Cardiac septum (tissue), 1 donor: ENCODE measurements at regions not wholly inside any gene's neighbourhood (a gene's known extent, or its start where the extent isn't known, plus 50 kb on each side); places are given as distances from the start of the nearest gene placed in this dataset.
A peak's percentile ranks its signal among the peaks of the same experiment; 100 is the strongest.
"Not testable (repeated sequence)": the region's sequence is repeated elsewhere in the genome, so short reads cannot be mapped to it uniquely, and the experiment has no call there.

ENCODE experiments used
- DNase-seq: peaks from one replicate; pipeline ENCODE4 v3.0.0-alpha.2; 2020; ENCODE audit warnings: low spot score
- intact Hi-C: fragments of 100-400 bp; cut with DNase I; formaldehyde crosslinking; loops from one replicate; pipeline ENCODE4 v1.14.0; 2022
- donor health status: DM: no; HTN: no; CAD: no.

GRCh38 chr20:57780906-57781305 is 71.1 kb upstream of the PMEPA1 start:
- no peak for DNase-seq
- intact Hi-C loops: no loop called here

- no peak for DNase-seq
- intact Hi-C loops: no loop called here
These were observed 70.6 kb upstream of the PMEPA1 start for GRCh38 chr20:57780398-57780797.

DNA sequence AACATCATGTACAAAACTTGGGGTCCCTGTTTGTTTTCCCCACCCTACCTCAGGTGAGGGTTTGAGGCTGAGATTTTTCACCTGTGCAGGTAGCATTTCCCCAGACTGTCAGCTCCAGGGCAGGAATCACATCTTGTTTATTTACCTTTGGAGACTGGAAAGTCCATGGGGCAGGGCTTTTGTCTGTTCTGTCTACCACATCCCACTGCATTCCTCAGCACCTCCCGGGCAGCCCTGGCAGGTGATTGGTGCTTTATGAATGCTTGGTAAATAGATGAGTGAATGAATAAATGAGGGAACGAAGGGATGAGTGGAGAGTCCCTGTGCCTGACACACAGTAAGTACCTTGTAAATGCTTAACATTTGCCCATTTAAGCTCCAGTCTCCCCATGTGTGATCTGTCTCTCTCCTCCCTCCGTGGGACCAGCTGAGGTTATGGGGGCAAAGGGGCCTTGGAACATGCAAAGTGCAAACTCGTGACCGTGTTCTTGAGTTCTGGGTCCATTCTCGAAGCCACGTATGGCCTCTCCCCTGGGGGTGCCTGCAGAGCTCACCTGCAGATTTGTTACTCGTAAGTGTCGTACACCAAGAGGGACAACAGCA is 69.7 kb upstream of the PMEPA1 start:
- intact Hi-C loops: no loop called here
- DNase-seq: no peak

DNA sequence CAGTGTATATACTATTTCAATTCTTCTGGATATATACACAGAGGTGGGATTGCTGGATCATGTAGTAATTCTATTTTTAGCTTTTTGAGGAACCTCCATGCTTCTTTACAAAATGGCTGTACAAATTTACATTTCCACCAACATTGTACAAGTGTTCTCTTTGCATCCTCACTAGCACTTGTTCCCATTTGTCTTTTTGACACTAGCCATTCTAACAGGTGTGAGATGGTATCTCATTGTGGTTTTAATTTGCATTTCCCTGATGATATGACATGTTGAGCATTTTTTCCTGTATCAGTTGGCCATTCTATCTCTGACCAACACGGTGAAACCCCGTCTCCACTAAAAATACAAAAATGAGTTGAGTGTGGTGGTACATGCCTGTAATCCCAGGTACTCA is 68.1 kb upstream of the PMEPA1 start:
- DNase-seq: no peak
- intact Hi-C loops: no loop called here

DNA sequence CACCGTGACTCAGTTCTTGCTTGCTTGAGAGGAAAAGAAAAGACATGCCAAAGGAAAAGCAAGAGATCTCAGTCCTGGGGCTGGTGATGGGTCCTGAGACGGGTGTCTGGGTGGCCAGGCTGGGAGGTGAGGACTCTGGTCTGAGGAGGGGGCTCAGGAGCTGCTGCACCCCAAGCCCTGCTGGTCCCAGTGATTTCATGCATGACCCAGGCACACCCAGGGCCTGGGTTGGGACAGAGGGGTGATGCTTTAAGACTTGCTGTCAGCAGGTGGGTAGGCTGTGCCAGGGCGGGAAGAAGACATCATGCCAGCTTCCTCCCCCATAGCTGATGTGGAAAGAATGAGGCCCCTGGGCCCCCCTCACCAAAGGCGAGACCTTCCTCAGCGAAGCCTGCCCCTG is 65.1 kb upstream of the PMEPA1 start:
- intact Hi-C loops: no loop called here

DNA sequence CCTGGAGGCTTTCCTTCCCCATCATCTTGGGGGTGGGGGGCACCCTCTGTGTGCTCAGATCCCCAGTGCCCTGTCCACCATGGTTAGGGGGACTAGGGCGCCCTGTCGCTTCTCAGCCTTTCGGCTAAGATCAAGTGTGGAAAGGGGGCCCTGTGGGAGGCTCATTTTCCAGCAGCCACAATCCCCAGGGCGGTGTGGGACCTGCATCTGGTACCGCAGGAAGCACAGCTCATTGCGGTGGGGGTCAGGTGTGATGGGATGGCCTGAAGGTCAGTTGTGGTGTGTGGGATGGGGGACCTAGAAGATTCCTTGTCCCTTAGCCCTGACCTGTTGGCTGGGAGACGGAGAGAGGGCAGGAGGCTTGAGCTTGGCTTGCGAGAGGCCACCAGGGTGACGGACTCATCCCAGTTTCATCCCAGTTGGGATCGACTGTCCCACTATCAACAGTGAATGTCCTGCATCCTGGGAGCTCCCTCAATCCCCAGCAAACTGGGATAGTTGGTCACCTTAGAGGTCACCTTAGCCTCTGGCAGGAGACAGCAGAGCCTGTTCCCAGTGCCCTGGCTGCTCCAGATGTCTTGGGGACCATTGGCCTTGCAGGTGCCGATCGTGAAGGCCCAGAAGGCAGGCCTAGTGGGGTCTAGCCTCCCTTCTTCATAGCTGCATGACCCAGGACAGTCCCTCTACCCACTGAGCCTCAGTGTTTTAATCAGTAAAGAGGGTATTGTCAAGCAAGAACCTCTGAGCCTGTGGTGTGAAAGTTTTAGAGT is 64.5 kb upstream of the PMEPA1 start:
- peak; percentile 36 for DNase-seq
- intact Hi-C loops: no loop called here

More for the DNA sequence above, 65.1 kb upstream of the PMEPA1 start:
- no peak for DNase-seq

DNA sequence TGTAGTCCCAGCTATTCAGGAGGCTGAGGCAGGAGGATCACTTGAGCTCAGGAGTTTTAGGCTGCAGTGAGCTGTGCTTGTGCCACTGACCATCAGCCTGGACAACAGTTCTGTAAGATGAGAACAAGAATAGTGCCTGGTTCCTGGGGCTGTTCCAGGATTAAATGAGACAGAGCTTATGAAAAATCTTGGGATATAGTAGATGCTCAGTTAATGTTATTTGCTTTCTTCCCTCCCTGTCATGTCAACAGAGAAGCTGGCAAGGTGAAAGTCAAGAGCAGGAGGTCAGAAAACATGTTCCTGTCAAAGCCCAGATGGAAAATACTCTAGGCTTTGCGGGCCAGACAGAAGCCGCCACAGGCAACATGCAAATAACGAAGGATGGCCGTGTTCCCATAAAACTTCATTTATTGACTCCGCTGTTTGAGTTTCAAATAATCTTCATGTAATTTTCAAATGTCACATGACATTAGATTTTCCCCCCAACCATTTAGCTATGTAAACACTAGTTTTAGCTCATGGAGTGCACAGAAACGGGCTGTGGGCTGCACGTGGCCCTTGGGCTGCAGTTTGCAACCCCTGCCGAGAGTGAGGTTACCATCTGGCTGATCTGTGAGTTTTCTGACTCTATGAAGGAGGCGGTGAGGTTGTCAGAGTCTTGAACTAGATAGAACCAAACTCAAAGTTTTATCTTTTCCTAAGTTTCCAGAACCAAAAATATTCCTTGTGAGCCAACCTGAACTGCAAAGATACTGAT is 63.4 kb upstream of the PMEPA1 start:
- peak; percentile 31 for DNase-seq
- intact Hi-C loops: no loop called here

DNA sequence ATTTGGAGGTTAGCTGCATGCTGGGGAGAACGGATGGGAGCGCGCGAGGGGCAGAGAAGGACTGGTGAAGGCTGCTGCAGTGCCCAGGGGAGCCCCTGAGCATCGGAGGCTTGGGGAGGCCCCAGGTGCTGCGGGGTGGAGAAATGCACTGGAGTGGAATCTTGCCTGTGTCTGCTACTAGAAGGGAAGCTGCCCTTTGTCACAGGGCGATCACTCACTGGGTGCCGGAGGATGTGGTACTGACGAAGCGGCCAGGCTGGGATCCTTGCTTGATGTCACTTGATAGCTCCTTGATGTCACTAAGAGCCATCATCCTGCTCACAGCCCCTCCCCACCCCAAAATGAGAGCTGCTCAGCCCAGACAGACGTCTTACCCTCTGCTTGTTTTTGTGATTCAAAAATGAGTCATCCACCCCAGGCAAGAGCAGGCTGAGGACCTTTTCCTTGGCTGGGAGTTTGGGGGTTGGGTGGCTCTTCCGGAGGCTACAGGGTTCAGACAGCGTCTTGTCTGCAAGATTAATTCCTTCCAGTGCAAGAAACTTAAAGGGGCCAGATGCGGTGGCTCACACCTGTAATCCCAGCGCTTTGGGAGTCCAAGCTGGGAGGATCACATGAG is 62.6 kb upstream of the PMEPA1 start:
- DNase-seq: peak; percentile 67
- intact Hi-C loops: no loop called here

DNA sequence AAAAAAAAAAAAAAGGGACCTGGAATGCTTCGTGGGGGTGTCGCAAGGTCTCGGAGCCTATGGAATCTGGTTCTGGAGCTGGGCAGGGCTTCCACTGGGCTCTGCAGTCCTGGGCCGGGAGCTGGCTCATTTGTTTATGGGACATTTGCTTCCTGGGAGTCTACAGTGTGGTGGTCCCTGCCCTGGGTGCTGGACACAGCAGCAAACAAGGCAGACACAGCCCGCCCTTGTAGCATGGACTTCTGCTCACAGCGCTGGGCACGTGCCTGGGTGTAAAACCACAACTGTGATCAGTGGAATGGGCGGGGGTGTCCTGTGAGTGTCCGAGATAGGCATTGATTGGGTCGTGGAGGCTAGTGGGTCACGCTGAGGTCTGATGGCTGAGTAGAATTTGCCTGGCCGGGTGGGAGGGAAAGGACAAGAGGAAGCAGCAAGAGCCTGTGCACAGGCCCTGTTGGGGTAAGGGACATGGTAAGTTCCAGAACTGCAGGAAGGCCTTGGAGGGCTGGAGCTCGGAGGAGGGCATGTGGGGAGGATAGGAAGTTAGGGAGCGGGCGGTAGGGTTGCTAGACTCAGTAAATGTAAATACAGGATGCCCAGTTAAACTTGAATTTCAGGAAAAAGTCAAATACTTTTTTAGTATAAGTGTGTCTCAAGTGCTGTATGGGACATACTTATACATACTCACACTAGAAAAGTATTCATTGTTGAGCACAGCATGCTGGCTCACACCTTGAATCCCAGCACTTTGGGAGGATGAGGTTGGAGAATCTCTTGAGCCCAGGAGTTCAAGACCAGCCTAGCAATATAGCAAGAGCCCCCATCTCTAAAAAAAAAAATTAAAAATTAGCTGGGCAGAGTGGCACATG is 61.3 kb upstream of the PMEPA1 start:
- intact Hi-C loops: no loop called here

GRCh38 chr20:57770401-57770800 is 60.6 kb upstream of the PMEPA1 start:
- intact Hi-C loops, DNase-seq: not testable (repeated sequence)

More for the DNA sequence above, 61.3 kb upstream of the PMEPA1 start:
- DNase-seq: peak; percentile 54

- peak; percentile 27 for DNase-seq
- intact Hi-C loops: no loop called here
These were observed 59.9 kb upstream of the PMEPA1 start for GRCh38 chr20:57769756-57770155.

- no peak for DNase-seq
- intact Hi-C loops: no loop called here
These were observed 58.7 kb upstream of the PMEPA1 start for GRCh38 chr20:57768519-57768918.

DNA sequence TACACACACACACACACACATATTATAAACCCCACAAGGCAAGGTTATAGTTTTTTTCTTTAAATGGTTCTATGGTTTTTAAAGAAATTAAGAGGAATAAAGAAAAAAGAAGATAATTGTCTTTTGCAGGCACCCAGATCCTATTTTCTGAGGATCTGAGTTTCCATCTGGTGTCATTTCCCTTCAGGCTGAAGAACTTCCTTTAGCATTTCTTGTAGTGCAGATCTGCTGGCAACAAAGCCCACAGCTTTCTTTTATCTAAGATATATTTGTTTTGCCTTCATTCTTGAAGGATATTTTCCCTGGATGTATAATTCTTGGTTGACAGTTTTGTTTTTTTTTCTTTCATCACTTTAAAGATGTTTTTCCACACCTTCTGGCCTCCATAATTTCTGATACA is 57.6 kb upstream of the PMEPA1 start:
- DNase-seq: no peak
- intact Hi-C loops: no loop called here

GRCh38 chr20:57763235-57763595 is 53.4 kb upstream of the PMEPA1 start:
- intact Hi-C loops: no loop called here

GRCh38 chr20:57762531-57763234 is 52.9 kb upstream of the PMEPA1 start:
- DNase-seq: peak; percentile 35
- intact Hi-C loops: no loop called here

More at GRCh38 chr20:57763235-57763595, 53.4 kb upstream of the PMEPA1 start:
- DNase-seq: no peak

- intact Hi-C loops: no loop called here
- DNase-seq: no peak
These were observed 51.6 kb upstream of the PMEPA1 start for GRCh38 chr20:57761413-57761734.

- DNase-seq: peak; percentile 36
- intact Hi-C loops: no loop called here
These were observed 51.0 kb upstream of the PMEPA1 start for GRCh38 chr20:57760698-57761412.

- DNase-seq: no peak
- intact Hi-C loops: no loop called here
These were observed 49.9 kb upstream of the PMEPA1 start for GRCh38 chr20:57759724-57760123.
